ENCODE measurements at regions not wholly inside any gene's neighbourhood (a gene's known extent, or its start where the extent isn't known, plus 50 kb on each side); places are given as distances from the start of the nearest gene placed in this dataset.
"Not testable (repeated sequence)": the region's sequence is repeated elsewhere in the genome, so short reads cannot be mapped to it uniquely, and the experiment has no call there.

DNA sequence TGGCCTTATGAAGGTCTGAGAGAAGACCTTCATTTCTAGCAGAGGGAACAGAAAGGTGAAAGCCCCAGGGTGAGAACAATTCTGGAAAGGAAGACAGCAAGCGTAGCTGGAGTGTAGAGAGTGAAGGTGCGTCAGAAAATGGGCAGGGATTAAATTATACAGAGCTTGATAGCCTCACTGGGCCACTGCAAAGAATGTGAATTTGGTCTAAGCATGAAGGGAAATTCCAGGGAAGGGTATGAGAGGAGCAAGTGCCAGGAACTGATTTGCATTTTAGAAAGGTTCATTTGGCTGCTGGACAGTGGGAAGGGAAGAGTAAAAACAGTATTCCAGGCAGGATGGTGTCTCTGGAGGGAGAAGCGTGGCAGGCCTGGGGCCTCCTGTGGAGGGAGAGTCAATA is 274.1 kb upstream of the ASIC2 start:
- no peak for DNase-seq (ENCODE audit: low read depth)

DNA sequence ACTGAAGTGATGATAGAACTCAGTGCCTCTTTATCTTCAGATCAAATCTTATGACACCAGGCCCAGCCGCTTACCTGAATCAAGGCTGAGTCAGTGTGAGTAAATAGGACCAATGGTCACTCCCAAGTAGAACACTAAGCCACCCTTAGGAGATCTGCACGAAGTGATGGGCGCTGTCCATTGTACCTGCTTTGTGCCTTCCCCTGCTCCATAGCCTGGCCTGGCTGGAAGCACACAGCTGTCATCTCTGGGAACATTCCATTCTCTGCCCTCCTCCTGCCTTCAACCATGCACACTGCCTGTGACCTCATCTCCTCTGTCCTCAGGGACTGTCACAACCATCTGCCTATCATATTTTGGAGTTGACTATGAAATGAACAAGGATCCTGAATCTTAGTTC is 279.5 kb upstream of the ASIC2 start:
- DNase-seq (ENCODE audit: low read depth): no peak

DNA sequence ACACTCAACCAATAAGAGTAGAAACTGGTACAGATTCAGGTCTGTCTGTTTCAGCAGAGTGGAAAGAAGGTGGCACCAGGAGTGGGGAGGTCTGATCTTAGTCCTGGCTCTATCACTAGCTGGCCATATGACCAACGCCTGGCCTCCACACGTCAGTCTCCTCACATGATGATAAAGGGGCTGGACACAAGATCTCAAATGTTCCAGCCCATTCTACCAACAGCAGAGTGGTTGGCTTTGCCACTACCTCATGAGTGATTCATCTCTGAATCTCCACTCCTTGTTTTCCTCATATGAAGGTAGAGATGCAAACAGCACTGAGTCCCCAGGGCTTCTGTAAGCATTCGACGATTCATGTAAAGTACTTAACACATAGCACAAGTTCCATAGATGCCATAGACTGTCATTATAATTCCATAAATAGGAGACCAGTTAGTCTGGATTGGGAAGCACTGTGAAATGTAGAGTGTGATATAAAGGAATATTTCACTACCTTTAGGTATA is 281.9 kb upstream of the ASIC2 start:
- DNase-seq (ENCODE audit: low read depth): no peak

DNA sequence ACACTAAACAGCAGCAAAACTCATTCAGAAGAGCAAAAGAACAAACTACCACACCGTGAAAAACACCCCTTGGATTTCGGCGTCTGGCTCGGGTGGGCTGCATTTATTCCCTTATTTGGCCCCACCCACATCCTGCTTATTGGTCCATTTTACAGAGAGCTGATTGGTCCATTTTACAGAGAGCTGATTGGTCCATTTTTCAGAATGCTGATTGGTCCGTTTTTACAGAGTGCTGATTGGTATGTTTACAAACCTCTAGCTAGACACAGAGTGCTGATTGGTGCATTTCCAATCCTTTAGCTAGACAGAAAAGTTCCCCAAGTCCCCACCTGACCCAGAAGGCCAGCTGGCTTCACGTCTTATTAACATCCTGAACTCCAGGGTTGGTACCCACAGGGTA is 286.6 kb upstream of the ASIC2 start:
- DNase-seq (ENCODE audit: low read depth): not testable (repeated sequence)

DNA sequence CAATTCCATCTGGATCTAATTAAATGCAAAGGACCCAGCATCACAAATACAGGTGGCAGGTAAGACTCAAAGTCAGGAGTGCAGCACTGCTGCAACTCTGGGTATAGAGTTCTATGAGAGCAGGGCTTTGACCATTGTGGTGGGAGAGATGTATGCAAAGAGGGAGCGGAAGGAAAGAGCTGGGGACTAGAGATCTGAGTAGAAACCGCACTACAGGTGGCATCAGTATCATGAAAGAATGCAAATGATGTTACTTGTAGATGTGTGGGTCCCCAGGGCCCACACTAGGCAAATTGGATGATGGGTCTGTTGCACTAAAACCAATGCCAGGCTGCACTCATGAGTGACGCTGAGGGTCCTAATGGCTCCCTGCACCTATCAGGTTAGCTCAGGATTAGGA is 287.1 kb upstream of the ASIC2 start:
- no peak for DNase-seq (ENCODE audit: low read depth)

DNA sequence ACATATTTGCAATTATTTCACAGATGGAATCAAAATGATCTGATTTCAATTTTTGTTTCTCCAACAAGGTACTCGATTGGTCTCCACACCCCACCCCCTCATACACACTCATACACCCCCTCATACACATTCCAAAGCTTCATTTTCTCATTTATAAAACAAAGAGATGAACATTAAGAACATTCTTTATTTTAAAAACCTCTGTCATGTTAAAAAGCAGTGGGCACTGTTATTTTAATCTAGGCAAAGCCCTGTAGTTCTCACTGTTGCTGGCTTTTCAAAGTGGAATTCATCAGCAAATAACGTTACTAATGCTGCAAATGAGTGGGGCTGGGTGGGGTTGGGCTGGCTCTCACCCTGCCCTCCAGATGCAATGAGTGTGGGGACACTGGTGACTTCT is 289.6 kb upstream of the ASIC2 start:
- no peak for DNase-seq (ENCODE audit: low read depth)

DNA sequence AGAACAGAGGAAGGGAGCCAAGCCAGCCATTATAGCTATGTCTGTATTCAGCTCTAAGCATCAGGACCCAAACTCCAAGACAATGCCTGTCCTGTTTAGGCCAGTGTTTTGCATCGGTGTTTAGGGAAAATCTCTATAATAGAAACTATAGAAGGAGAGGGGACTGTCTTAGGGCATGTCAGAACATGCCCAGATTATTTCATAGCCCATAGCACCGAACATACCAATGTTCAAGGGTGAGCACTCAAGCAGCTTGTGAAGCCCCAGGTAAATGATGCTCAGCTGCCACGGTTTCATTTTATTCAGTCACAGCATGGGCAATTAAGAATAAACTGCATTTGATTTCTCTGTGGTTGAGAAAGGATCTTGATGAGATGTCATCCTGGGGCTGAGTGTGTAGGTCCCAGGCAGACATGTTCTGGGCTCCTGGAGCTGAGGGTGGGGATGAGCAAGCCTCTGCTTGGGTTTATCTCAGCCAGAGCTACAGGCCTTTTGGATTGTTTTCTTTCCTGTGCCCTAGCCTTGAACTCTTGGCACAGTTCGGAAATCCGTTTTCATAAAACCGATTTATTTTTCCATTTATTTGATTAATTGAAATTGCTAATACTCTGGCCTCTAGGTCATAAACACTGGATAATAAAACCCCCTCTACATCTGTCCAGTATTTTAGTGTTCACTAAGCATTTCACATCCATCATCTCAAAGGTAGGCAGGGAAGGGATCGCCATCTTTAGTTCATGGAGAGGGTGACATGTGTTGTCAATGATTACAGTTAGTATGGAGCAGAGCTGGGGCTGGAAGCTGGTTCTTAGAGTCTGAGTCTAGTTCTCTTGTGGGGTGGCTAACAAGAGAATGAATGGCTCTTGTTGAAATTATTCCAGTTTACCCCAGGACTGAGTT is 290.7 kb upstream of the ASIC2 start:
- DNase-seq (ENCODE audit: low read depth): no peak

DNA sequence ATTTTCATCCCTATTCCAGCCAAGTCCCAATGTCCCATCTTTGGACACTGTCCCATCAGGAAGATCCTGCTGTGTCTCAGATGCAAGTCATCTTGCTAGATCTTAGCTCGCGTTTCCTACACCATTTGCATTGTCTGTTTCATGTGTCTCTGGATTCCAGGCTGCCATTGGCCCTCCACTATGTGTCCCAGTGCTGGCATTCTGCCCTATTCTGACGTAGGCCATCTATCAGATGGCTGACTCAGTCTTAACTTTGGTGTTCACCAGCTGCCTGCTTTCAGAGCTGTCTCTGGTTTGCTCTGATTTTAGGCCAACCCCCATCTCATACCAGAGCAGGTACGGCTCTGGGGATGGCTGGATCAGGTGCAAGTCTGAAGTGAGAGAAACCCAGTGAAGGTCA is 300.9 kb upstream of the ASIC2 start:
- no peak for DNase-seq (ENCODE audit: low read depth)

DNA sequence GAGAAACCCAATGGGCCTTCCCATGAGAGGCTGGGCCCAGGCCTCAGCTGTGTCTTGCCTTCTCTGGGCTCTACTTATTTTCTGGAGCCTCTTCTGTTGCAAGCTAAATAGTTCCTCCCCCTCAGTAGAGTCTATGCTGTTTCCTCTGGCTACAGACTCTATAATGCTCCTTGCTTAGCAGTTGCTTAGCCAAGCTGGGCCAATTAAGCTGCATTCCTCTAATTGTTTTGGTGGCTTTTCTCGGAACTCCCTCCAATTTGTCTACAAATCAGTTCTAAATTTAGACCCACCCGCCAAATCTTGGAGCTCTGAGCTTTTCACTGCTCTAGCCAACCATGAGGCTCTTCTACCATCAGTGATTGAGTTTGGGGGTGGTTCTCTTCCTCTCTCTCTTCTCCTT is 302.7 kb upstream of the ASIC2 start:
- no peak for DNase-seq (ENCODE audit: low read depth)

DNA sequence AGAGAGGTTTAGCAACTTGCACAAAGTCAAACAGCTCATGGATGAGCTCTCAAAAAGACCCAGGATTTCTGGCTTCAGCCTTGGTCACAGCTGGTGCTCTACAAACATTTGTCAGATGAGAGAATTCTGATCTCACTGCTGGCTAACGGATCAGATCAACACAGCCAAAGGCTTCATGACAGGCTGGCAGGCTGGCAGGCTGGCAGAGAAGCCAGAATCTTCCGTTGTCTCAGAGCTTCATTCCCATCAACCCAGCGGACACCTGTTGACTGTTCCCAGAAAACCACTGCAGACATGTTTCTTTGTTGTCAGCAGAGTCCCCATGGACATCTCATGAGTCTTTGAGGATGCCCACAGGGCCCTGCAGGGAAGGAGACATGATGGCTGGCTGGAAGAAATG is 303.8 kb upstream of the ASIC2 start:
- DNase-seq (ENCODE audit: low read depth): no peak

DNA sequence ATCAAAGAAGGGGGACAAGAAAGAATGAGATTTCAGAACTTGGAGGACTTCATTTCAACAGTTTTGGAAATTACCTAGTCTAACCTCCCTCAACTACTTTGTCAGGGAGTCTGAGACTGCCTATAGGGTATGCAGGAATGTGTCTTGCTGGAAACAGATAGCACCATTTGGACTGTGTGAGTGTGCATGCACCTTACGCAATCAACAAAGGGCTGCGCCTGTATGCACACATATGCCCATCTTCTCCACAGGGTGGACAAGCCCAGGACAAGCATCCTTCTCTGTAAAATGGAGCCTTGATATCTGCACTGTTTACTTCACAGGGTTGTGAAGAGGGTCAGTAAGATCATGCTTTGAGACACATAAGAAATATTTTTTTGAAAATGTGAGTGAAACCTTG is 305.7 kb upstream of the ASIC2 start:
- DNase-seq (ENCODE audit: low read depth): no peak

DNA sequence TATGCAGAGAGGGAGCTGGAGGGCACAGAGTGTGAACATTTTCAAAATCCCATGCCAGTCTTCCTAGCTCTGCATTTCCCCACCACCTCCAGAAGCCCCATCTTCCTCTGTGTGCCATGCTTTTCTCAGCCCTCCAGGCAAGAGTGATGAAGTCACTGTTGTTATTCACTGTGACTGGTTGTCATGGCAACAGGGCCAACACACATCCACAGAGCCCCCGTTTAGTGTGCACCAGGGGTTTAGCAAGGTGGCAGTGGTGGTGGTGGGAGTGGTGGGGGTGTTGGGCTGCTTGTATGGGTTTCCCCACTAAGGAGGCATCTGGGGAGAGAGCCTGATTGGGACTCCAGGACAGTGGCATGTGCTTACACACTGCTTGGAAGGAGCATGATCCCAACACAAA is 309.9 kb upstream of the ASIC2 start:
- DNase-seq (ENCODE audit: low read depth): no peak

DNA sequence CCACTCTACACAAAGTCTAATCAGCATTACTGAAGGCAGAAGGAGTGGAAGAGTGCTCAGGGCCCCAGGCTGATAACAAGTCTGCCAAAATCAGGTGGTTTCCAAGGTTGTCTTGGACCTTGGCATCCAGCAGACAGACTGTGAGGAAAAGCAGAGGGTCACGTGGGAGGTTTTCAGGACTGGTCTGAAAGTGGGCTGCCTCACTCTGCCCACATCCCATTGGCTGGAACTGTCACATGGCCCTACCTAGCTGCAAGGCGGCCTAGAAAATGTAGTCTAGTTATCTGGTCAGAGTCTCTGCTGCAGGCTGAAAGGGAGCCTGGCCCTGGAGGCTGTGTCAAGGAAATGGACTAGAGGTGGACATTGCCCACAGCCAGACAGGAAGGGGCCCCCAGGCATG is 310.7 kb upstream of the ASIC2 start:
- no peak for DNase-seq (ENCODE audit: low read depth)

DNA sequence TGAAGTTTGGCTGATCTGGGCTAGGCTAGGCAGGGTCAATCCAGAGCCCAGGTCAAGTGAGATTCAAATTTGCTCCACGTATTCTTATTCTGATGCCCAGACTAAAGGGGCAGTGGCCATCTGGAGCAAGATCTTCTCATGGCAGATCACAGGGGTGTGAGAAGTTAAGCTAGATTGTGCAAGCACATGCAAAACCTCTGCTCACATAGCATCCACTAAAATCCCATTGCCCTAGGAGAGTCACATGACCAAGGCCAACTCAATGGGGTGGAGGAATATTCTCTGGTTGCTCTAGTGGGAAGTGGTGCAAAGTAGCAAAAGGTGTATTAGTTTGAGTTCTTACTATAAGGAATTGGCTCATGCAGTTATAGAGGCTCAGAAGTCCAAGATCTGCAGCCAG is 318.4 kb upstream of the ASIC2 start:
- no peak for DNase-seq (ENCODE audit: low read depth)

DNA sequence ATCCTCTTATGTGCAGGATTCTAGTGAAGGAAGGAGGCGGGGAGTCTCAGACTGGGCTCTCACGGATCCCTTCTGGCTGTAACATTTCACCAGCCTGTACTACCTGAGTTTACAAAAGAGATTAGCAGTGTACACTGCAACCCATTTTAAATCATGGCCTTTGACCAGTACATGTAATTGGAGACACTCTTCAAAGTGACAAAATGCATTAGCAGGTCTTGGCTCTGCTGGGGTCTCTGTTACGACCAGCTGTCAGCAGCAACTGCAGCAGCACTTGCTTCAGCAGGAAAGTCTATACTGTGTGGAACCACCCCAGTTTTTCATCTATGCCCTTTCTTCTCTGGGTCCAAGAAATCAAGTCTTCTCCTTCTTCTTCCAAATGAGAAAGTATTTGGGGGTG is 322.8 kb upstream of the ASIC2 start:
- DNase-seq (ENCODE audit: low read depth): no peak

DNA sequence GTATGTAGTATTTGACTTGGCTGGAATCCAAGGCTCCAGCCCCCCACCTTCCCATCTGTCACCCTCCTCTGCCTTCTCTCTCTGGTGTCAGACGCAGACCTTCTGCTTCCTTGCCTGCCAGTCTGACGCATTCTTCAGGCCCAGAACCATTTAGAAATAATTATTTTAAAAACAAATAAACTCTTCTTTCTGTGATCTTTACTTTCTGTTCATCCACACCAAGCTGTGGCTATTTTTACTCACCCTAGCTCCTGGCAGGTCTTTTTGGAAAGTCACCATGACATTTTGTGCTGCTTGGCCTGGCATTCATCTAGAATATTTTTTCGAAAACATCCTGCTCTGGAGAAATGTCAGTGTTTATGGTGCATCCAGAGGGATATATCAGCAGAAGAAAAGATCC is 330.7 kb upstream of the ASIC2 start:
- DNase-seq (ENCODE audit: low read depth): no peak

DNA sequence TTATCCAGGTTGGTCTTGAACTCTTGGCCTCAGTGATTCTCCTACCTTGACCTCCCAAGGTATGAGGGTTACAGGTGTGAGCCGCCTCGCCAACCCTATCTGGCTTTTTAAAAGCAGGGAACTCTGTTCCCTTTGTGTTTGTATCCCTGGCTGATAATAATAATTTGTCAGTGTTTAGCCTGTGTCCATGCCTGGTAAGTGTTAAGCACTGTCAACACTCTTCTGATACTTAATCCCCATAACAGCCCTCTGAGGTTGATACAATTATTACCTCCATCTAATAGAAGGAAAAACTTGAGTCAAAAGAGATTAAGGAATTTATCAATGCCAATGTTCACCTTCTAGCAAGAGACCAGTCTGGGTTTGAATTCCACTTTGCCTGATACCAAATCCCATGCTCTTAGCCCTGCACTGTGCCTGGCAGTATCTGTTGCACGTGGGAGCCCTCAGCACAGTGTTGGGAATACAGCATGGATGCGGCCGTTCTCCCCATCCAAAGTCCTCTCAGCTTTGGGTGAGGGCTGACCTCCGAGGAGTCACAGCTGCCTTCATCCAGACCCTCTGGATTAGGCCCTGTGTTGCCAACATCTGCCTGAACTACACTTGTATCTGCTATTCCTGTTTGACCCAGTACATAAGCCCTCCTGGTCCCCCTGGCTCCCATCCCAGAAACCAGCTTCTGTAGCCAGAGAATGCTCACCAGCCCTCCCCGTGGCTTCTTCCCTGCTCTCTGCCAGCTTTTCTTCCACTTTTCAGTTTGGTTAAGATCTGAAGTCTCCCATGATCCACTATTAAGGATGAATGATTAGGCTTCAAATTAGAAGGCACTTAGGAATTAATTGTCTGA is 335.6 kb upstream of the ASIC2 start:
- DNase-seq (ENCODE audit: low read depth): no peak

DNA sequence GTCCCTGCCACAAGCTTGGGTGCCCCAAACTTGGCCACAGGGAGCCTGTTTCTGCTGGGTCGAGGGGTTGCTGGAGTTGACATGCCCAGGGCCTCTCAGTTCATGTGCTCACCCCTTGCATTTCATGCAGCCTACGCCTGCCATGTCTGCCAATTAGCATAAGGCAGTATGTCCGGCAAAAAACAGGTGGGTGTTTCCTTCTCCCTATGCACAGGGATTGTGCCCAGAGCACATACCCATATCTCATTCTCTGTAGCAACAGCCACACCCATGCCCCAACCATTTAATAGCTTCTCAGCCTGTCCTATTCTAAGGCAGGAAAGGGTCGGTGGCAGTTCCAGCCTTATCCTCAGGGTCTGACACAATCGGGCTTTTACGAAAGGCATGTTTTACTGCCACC is 340.4 kb upstream of the ASIC2 start:
- DNase-seq (ENCODE audit: low read depth): no peak

DNA sequence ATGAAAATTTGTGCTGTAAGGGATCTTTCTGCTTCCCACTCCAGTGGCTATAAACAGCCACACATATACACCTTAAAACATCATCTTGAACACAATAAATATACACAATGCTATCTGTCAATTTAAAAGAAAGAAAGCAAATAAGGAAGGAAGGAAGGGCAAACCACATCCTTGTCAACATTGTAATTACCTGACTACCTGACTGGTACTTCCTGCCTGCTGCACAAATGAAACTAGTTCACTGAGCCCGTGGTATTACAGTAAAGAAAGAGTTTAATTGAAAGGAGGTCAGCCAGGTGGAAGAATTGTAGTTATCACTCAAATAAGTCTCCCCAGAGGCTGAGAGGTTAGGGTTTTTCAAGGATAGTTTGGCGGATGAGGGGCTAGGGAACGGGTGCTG is 344.4 kb upstream of the ASIC2 start:
- DNase-seq (ENCODE audit: low read depth): no peak

DNA sequence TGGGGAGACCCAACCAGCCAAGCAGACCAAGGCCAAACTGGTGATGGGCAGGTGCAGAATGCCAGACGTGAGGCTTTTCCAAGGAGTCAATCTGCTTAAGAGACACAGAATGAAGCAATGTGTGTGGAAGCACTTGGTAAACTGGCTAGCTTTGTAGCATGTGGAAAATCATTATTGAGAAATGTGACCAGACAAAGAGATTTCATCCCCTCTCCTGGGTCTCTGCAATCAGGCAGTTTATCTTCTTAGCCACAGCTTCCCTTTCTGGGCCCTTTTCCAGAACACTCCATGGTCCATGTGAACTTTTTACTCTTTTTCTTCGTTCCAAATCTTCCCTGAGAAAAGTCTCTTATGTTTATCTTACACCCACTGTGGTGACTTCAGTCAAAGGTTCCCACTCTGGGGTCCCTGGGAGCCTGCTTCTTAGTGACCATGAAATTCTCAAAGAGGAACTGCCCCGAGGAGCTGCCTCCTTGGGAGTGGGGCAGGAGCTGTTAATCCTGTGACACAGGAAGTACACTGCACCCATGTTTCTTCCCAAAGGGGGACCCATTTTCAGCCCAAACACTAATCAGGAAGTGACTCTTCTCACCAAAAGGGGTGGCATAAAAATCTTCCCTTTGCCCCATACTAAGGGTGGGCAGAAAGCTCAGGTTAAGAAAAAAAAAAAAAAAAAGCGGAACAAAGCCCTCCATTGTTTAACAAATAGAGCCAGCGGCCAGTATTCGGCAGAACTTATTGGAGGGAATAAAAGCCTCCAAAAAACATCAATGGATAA is 346.2 kb upstream of the ASIC2 start:
- DNase-seq (ENCODE audit: low read depth): no peak

DNA sequence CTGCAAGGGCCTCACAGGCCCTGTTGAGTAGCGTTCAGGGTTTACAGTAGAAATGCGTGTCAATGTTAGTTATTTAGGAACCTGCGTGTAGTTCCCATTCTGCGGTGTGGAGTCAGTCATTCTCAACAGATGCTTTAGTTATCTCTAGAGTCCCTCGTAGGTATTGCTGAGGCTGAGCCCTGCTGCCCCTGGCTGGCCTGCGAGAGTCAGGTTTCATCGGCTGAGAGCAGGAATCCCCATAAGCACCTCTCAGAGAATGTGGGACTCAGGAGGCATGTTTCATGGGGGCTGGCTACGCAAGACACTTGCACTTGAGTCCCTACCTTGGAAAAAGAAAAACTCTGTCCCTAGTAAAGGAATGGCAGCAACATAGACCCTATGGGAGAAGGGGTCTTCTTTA is 347.5 kb upstream of the ASIC2 start:
- no peak for DNase-seq (ENCODE audit: low read depth)

DNA sequence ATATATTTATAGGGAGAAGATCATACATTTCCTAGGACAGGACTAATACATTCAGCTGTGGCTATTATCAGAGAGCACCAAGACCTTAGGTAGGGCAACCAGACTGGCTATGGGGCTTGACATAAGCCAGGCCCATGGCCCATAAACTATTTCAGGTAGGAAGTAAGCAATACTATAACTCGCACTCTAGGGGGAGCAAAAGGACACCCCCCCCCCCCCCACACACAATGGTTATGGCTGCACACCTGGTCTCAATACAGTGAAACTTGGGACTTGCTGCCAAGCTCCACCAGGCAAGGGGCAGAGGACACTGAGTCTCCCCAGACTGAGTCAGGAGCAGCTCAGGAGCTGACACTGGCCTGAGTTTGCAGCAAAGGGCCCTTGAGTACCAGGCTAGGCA is 348.9 kb upstream of the ASIC2 start:
- no peak for DNase-seq (ENCODE audit: low read depth)

Measured in activated T-cell treated with anti-CD3 and anti-CD28 coated beads for 1 hour (primary cell).